SK-N-SH treated with all-trans-retinoic acid at 6 μM for 48 hours (cell line): ENCODE measurements at regions not wholly inside any gene's neighbourhood (a gene's known extent, or its start where the extent isn't known, plus 50 kb on each side); places are given as distances from the start of the nearest gene placed in this dataset.

Source experiments
- ATAC-seq: fragments of 200-7000 bp; cut with Tn5 transposase; 3 replicates; pipeline ENCODE4 v1.9.1; 2020; ENCODE audit warnings: mild to moderate bottlenecking, moderate library complexity
- ARNTL ChIP-seq: fragments of 450-650 bp; formaldehyde crosslinking; IDR thresholded peaks from 2 replicates; pipeline ENCODE4 v1.5.0; 2020; ENCODE audit warnings: low read depth, mild to moderate bottlenecking, moderate library complexity, borderline replicate concordance
- BACH2 ChIP-seq: fragments of 250-450 bp; sonication (Bioruptor Pico); IDR thresholded peaks from 2 replicates; pipeline ENCODE4 v1.9.0; 2021; ENCODE audit warnings: mild to moderate bottlenecking, borderline replicate concordance
- CSDC2 ChIP-seq: fragments of 250-450 bp; sonication (Bioruptor Pico); IDR thresholded peaks from 2 replicates; pipeline ENCODE4 v1.5.0; 2020; ENCODE audit warnings: mild to moderate bottlenecking, moderate library complexity
- ESRRG ChIP-seq: fragments of 250-450 bp; sonication (Bioruptor Pico); IDR thresholded peaks from 2 replicates; pipeline ENCODE4 v1.6.1; 2021; ENCODE audit warnings: mild to moderate bottlenecking
- GLIS3 ChIP-seq: fragments of 250-450 bp; sonication (Bioruptor Pico); IDR thresholded peaks from 2 replicates; pipeline ENCODE4 v1.5.0; 2020; ENCODE audit warnings: mild to moderate bottlenecking, moderate library complexity
- ISL1 ChIP-seq: fragments of 250-450 bp; sonication (Bioruptor Pico); IDR thresholded peaks from 2 replicates; pipeline ENCODE4 v2.1.2; 2022; ENCODE audit warnings: mild to moderate bottlenecking, moderate library complexity
- PPARA ChIP-seq: fragments of 250-450 bp; sonication (Bioruptor Pico); IDR thresholded peaks from 2 replicates; pipeline ENCODE4 v1.5.0; 2020; ENCODE audit warnings: mild to moderate bottlenecking, borderline replicate concordance
- RARB ChIP-seq: fragments of 250-450 bp; sonication (Bioruptor Pico); IDR thresholded peaks from 2 replicates; pipeline ENCODE4 v1.8.0; 2021; ENCODE audit warnings: mild to moderate bottlenecking, moderate library complexity
- TCF4 ChIP-seq: fragments of 250-450 bp; sonication (Bioruptor Pico); IDR thresholded peaks from 2 replicates; pipeline ENCODE4 v1.8.0; 2021; ENCODE audit warnings: mild to moderate bottlenecking, moderate library complexity, borderline replicate concordance
- TOX ChIP-seq: fragments of 250-450 bp; sonication (Bioruptor Pico); IDR thresholded peaks from 2 replicates; pipeline ENCODE4 v1.8.0; 2021; ENCODE audit warnings: mild to moderate bottlenecking, moderate library complexity, borderline replicate concordance
- ZC3H10 ChIP-seq: fragments of 250-450 bp; sonication (Bioruptor Pico); IDR thresholded peaks from 2 replicates; pipeline ENCODE4 v1.5.1; 2021; ENCODE audit warnings: mild to moderate bottlenecking, moderate library complexity
- ZFP3 ChIP-seq: fragments of 250-450 bp; sonication (Bioruptor Pico); IDR thresholded peaks from 2 replicates; pipeline ENCODE4 v1.5.0; 2020; ENCODE audit warnings: mild to moderate bottlenecking, moderate library complexity
- ZFP30 ChIP-seq: fragments of 450-650 bp; formaldehyde crosslinking; IDR thresholded peaks from 2 replicates; pipeline ENCODE4 v1.5.0; 2022; ENCODE audit warnings: mild to moderate bottlenecking, moderate library complexity
- ZNF565 ChIP-seq: fragments of 450-650 bp; formaldehyde crosslinking; conservative IDR thresholded peaks from 2 replicates; pipeline ENCODE4 v1.5.0; 2020; ENCODE audit warnings: low read depth, mild to moderate bottlenecking, moderate library complexity
- ZNF70 ChIP-seq: fragments of 450-650 bp; formaldehyde crosslinking; IDR thresholded peaks from 2 replicates; pipeline ENCODE4 v1.5.0; 2020; ENCODE audit warnings: mild to moderate bottlenecking, moderate library complexity
- ZNF8 ChIP-seq: fragments of 450-650 bp; formaldehyde crosslinking; IDR thresholded peaks from 2 replicates; pipeline ENCODE4 v1.5.0; 2020; ENCODE audit warnings: mild to moderate bottlenecking, moderate library complexity
- TF ChIP-seq, protein P1 (sequence below): fragments of 250-450 bp; sonication (Bioruptor Pico); IDR thresholded peaks from 2 replicates; pipeline ENCODE4 v1.5.0; 2020; ENCODE audit warnings: mild to moderate bottlenecking, moderate library complexity
- TF ChIP-seq, protein P2 (sequence below): fragments of 250-450 bp; sonication (Bioruptor Pico); IDR thresholded peaks from 2 replicates; pipeline ENCODE4 v1.5.1; 2020; ENCODE audit warnings: low read depth, mild to moderate bottlenecking, moderate library complexity
- TF ChIP-seq, protein P3 (sequence below): fragments of 250-450 bp; sonication (Bioruptor Pico); IDR thresholded peaks from 2 replicates; pipeline ENCODE4 v1.5.1; 2021; ENCODE audit warnings: mild to moderate bottlenecking, moderate library complexity
- TF ChIP-seq, protein P4 (sequence below): fragments of 250-450 bp; sonication (Bioruptor Pico); IDR thresholded peaks from 2 replicates; pipeline ENCODE4 v1.8.0; 2021; ENCODE audit warnings: low read depth, mild to moderate bottlenecking, moderate library complexity, borderline replicate concordance

DNA sequence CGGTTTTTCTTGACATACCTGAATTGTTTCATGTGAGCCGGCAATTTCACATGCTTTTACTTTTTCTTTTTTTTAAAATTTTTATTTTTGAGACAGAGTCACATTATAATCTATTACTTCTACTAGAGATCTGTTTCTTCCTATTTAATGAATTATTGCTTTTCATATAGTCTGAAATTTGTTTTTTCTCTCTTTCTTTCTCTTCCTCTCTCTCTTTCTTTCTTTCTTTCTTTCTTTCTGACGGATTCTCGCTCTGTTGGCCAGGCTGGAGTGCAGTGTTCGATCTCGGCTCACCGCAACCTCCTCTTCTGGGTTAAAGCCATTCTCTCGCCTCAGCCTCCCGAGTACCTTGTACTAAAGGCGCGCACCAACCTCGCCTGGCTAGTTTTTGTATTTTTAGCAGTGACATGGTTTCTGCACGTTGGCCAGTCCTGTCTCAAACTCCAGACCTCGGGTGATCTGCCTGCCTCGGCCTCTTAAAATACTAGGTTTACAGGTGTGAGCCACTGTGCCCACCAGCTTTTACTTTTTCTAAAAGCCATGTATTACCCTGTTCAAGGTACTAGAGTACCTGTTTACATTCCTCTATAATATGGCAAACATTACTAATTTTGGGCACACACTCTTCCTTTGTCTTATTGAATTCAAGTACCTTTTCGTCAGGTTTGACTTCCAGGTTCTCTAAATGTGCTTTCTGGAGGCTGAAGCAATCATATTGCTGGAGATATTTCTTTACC lies 86.5 kb upstream of the RHOU start:
- no peak for ATAC-seq
- no peak for TF ChIP-seq RARB (CRISPR knock-in tag)
- TF ChIP-seq, protein P1, sequence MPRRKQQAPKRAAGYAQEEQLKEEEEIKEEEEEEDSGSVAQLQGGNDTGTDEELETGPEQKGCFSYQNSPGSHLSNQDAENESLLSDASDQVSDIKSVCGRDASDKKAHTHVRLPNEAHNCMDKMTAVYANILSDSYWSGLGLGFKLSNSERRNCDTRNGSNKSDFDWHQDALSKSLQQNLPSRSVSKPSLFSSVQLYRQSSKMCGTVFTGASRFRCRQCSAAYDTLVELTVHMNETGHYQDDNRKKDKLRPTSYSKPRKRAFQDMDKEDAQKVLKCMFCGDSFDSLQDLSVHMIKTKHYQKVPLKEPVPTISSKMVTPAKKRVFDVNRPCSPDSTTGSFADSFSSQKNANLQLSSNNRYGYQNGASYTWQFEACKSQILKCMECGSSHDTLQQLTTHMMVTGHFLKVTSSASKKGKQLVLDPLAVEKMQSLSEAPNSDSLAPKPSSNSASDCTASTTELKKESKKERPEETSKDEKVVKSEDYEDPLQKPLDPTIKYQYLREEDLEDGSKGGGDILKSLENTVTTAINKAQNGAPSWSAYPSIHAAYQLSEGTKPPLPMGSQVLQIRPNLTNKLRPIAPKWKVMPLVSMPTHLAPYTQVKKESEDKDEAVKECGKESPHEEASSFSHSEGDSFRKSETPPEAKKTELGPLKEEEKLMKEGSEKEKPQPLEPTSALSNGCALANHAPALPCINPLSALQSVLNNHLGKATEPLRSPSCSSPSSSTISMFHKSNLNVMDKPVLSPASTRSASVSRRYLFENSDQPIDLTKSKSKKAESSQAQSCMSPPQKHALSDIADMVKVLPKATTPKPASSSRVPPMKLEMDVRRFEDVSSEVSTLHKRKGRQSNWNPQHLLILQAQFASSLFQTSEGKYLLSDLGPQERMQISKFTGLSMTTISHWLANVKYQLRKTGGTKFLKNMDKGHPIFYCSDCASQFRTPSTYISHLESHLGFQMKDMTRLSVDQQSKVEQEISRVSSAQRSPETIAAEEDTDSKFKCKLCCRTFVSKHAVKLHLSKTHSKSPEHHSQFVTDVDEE (CRISPR knock-in tag), result no peak
- TF ChIP-seq ZNF8, result no peak
- TF ChIP-seq PPARA (CRISPR knock-in tag), result no peak
- TF ChIP-seq TOX (CRISPR knock-in tag), result no peak
- TF ChIP-seq, all 23 proteins: peak for 0

DNA sequence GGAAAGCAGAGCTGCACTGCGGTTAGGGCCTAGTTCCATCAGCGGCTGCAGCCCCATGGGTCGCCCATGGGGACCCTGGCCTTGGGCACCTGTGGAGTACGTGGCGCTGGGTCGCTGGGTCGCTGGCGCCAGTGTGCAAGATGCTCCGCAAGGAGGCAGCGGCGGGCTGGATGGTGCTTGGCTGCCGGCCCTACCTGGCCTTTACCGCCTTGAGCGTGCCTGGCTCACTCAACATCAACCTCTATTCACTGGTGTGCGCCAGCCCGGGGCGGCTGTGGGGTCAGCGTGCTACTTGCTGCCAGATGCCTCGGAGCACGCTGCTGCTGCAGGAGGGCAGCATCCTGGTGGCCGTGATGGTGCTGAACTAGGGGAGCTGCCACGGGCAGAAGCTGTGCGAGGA lies 85.1 kb upstream of the RHOU start:
- ATAC-seq, result no peak
- TF ChIP-seq ESRRG (CRISPR knock-in tag) (no peak), ZFP30 (CRISPR knock-in tag) (no peak), PPARA (CRISPR knock-in tag) (no peak), CSDC2 (no peak), ZNF8 (no peak), TOX (CRISPR knock-in tag) (no peak), BACH2 (CRISPR knock-in tag) (no peak), ISL1 (no peak), GLIS3 (CRISPR knock-in tag) (no peak), ZC3H10 (CRISPR knock-in tag) (no peak), ARNTL (CRISPR knock-in tag) (no peak)
- TF ChIP-seq, protein P2, sequence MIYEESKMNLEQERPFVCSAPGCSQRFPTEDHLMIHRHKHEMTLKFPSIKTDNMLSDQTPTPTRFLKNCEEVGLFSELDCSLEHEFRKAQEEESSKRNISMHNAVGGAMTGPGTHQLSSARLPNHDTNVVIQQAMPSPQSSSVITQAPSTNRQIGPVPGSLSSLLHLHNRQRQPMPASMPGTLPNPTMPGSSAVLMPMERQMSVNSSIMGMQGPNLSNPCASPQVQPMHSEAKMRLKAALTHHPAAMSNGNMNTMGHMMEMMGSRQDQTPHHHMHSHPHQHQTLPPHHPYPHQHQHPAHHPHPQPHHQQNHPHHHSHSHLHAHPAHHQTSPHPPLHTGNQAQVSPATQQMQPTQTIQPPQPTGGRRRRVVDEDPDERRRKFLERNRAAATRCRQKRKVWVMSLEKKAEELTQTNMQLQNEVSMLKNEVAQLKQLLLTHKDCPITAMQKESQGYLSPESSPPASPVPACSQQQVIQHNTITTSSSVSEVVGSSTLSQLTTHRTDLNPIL (CRISPR knock-in tag), result no peak

DNA sequence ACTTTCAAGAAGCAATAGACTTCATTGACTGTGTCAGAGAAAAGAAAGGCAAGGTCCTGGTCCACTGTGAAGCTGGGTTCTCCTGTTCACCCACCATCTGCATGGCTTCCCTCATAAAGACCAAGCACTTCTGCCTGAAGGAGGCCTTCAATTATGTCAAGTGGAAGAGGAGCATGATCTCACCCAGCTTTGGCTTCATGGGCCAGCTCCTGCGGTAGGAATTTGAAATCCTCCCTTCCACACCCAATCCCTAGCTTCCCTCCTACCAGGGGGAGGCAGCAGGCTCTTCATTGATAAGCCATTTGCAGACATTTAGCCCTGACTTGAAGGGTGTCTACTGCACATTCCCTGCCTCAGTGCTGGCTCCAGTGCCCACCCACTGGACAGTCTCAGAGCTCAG lies 84.3 kb upstream of the RHOU start:
- ATAC-seq, result no peak
- no peak for TF ChIP-seq ARNTL (CRISPR knock-in tag)
- TF ChIP-seq, protein P3, sequence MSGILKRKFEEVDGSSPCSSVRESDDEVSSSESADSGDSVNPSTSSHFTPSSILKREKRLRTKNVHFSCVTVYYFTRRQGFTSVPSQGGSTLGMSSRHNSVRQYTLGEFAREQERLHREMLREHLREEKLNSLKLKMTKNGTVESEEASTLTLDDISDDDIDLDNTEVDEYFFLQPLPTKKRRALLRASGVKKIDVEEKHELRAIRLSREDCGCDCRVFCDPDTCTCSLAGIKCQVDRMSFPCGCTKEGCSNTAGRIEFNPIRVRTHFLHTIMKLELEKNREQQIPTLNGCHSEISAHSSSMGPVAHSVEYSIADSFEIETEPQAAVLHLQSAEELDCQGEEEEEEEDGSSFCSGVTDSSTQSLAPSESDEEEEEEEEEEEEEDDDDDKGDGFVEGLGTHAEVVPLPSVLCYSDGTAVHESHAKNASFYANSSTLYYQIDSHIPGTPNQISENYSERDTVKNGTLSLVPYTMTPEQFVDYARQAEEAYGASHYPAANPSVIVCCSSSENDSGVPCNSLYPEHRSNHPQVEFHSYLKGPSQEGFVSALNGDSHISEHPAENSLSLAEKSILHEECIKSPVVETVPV (CRISPR knock-in tag), result no peak
- TF ChIP-seq, protein P2 (CRISPR knock-in tag), result no peak
- TF ChIP-seq TCF4, result no peak
- no peak for TF ChIP-seq ISL1
- TF ChIP-seq BACH2 (CRISPR knock-in tag), result no peak
- no peak for TF ChIP-seq ESRRG (CRISPR knock-in tag)
- no peak for TF ChIP-seq ZFP3 (CRISPR knock-in tag)
- no peak for TF ChIP-seq TOX (CRISPR knock-in tag)
- TF ChIP-seq, protein P4, sequence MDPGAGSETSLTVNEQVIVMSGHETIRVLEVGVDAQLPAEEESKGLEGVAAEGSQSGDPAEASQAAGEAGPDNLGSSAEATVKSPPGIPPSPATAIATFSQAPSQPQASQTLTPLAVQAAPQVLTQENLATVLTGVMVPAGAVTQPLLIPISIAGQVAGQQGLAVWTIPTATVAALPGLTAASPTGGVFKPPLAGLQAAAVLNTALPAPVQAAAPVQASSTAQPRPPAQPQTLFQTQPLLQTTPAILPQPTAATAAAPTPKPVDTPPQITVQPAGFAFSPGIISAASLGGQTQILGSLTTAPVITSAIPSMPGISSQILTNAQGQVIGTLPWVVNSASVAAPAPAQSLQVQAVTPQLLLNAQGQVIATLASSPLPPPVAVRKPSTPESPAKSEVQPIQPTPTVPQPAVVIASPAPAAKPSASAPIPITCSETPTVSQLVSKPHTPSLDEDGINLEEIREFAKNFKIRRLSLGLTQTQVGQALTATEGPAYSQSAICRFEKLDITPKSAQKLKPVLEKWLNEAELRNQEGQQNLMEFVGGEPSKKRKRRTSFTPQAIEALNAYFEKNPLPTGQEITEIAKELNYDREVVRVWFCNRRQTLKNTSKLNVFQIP, result no peak
- no peak for TF ChIP-seq ZNF70 (CRISPR knock-in tag)

DNA sequence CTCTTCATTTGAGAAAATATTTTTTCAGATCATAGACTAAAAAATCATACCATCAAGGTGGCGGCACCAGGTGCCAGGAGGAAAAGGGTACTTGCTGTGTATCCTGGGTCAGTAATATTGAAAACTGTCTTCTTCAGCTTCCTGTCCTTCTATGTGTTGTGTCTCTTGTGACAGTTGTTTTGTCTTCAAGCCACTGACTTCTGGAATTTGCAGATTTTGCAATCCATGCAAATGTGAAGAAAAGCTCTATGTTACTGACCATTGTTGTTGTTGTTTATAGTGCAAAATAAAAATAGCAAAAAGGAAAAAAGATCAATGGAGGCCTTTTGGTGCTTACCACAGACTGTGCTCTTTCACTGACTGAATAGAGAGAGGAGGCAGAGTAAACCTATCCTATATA lies 83.2 kb upstream of the RHOU start:
- no peak for ATAC-seq
- TF ChIP-seq ZNF565 (CRISPR knock-in tag), result no peak
- TF ChIP-seq, protein P3 (CRISPR knock-in tag), result no peak
- TF ChIP-seq, protein P2 (CRISPR knock-in tag), result no peak
- TF ChIP-seq ZNF70 (CRISPR knock-in tag), result no peak
- TF ChIP-seq, protein P1 (CRISPR knock-in tag), result no peak
- TF ChIP-seq ARNTL (CRISPR knock-in tag), result no peak
- TF ChIP-seq BACH2 (CRISPR knock-in tag), result no peak
- TF ChIP-seq ISL1, result no peak
